CD14-positive monocyte (primary cell): ENCODE measurements at regions not wholly inside any gene's neighbourhood (a gene's known extent, or its start where the extent isn't known, plus 50 kb on each side); places are given as distances from the start of the nearest gene placed in this dataset.

Experiments used
- DNase-seq, 3 donors: peaks; one replicate each; pipeline ENCODE4 v3.0.0-alpha.2; 2011 to 2022
- H2AFZ ChIP-seq: 2 replicates; pipeline ENCODE4 v1.6.0; 2012; ENCODE audit warnings: mild to moderate bottlenecking, low read depth, low read length, inconsistent platforms; ENCODE audit not compliant: insufficient read depth, poor library complexity, severe bottlenecking
- H3K27ac ChIP-seq, 2 donors: 1 replicate in 1 of 2; 2 replicates in 1 of 2; pipeline ENCODE4 v1.5.1; 2012 to 2013; ENCODE audit warnings: low read length in 2 of 2, control low read depth in 1 of 2, inconsistent platforms in 1 of 2, low read depth in 1 of 2, mild to moderate bottlenecking in 1 of 2
- H3K27me3 ChIP-seq, 2 donors: one replicate each; pipeline versions ENCODE4 v1.6.0 to v1.6.1; 2011 to 2013; ENCODE audit warnings: low read length in 2 of 2; ENCODE audit not compliant: control insufficient read depth in 2 of 2, insufficient read depth in 2 of 2
- H3K36me3 ChIP-seq, 2 donors: replicated peaks in 1 of 2; 1 replicate in 1 of 2; 2 replicates in 1 of 2; pipeline versions ENCODE4 v1.5.1 to v1.6.1; 2012 to 2013; ENCODE audit warnings: low read length in 2 of 2, control low read depth in 1 of 2, inconsistent platforms in 1 of 2, mild to moderate bottlenecking in 1 of 2; ENCODE audit not compliant: insufficient read depth in 2 of 2, control insufficient read depth in 1 of 2
- H3K4me1 ChIP-seq, 2 donors: 1 replicate in 1 of 2; 2 replicates in 1 of 2; pipeline versions ENCODE4 v1.5.1 to v1.6.1; 2012 to 2013; ENCODE audit warnings: low read length in 2 of 2, control low read depth in 1 of 2, inconsistent platforms in 1 of 2, mild to moderate bottlenecking in 1 of 2, moderate library complexity in 1 of 2; ENCODE audit not compliant: insufficient read depth in 2 of 2, control insufficient read depth in 1 of 2
- H3K4me2 ChIP-seq: replicated peaks from 2 replicates; pipeline ENCODE3; 2012; ENCODE audit warnings: low read length, moderate library complexity, mild to moderate bottlenecking; ENCODE audit not compliant: poor library complexity, severe bottlenecking; ENCODE audit errors: extremely low read depth
- H3K4me3 ChIP-seq, 3 experiments: fragments of 200-600 bp in 1 of 3; sonication (generic) in 1 of 3; replicated peaks in 1 of 3; 1 replicate in 2 of 3; 2 replicates in 1 of 3; pipeline ENCODE4 v1.5.1; 2011 to 2013; ENCODE audit warnings: low read length in 3 of 3, mild to moderate bottlenecking in 3 of 3, control low read depth in 2 of 3, low read depth in 2 of 3, inconsistent platforms in 1 of 3, moderate library complexity in 1 of 3
- H3K79me2 ChIP-seq: 2 replicates; pipeline ENCODE4 v1.6.0; 2012; ENCODE audit warnings: mild to moderate bottlenecking, control low read depth, inconsistent platforms, low read length, moderate library complexity; ENCODE audit not compliant: insufficient read depth
- H3K9ac ChIP-seq: 2 replicates; pipeline ENCODE4 v1.6.0; 2017; ENCODE audit warnings: low read length, mild to moderate bottlenecking; ENCODE audit not compliant: insufficient read depth, poor library complexity, severe bottlenecking
- H3K9me3 ChIP-seq, 2 donors: replicated peaks in 1 of 2; 1 replicate in 1 of 2; 2 replicates in 1 of 2; pipeline versions ENCODE4 v1.5.1 to v1.6.1; 2012 to 2013; ENCODE audit warnings: low read length in 2 of 2, control low read depth in 1 of 2; ENCODE audit not compliant: control insufficient read depth in 1 of 2, insufficient read depth in 1 of 2
- H4K20me1 ChIP-seq: 2 replicates; pipeline ENCODE4 v1.6.0; 2012; ENCODE audit warnings: mild to moderate bottlenecking, low read length, control low read depth, moderate library complexity; ENCODE audit not compliant: insufficient read depth
- H3K27ac Mint-ChIP-seq, 7 donors: one replicate each; pipeline ENCODE4 v1.8.0; 2020; ENCODE audit warnings: mild to moderate bottlenecking in 7 of 7, mixed read lengths in 7 of 7, moderate library complexity in 6 of 7, inconsistent platforms in 2 of 7
- H3K27me3 Mint-ChIP-seq, 3 donors: one replicate each; pipeline ENCODE4 v1.8.0; 2021 to 2022; ENCODE audit warnings: low read depth in 3 of 3, mild to moderate bottlenecking in 3 of 3, mixed read lengths in 3 of 3, moderate library complexity in 3 of 3, inconsistent platforms in 1 of 3
- H3K36me3 Mint-ChIP-seq, 2 donors: one replicate each; pipeline ENCODE4 v1.8.0; 2020; ENCODE audit warnings: mixed read lengths in 2 of 2, inconsistent platforms in 1 of 2, mild to moderate bottlenecking in 1 of 2
- H3K4me1 Mint-ChIP-seq: one replicate; pipeline ENCODE4 v1.8.0; 2020; ENCODE audit warnings: mild to moderate bottlenecking, mixed read lengths
- H3K4me3 Mint-ChIP-seq, 2 donors: one replicate each; pipeline ENCODE4 v1.8.0; 2020; ENCODE audit warnings: mild to moderate bottlenecking in 2 of 2, mixed read lengths in 2 of 2, moderate library complexity in 1 of 2
- H3K9me3 Mint-ChIP-seq, 7 donors: one replicate each; pipeline ENCODE4 v1.8.0; 2020 to 2022; ENCODE audit warnings: mixed read lengths in 7 of 7, mild to moderate bottlenecking in 6 of 7, moderate library complexity in 6 of 7, inconsistent platforms in 2 of 7
- WGBS: methylation state at CpG from one replicate; pipeline ENCODE4 v1.1.5; 2013; ENCODE audit warnings: missing lambda C conversion rate; ENCODE audit not compliant: insufficient coverage; 5-methylcytosine and 5-hydroxymethylcytosine counted together
- intact Hi-C, 2 donors: fragments of 100-400 bp; cut with micrococcal nuclease; formaldehyde crosslinking; loops; one replicate each; pipeline versions ENCODE4 v1.15.0 to v1.15.1; 2023
- TF ChIP-seq, protein P1 (sequence below): fragments of 200-600 bp; IDR thresholded peaks from one replicate; pipeline ENCODE4 v1.8.0; 2022; ENCODE audit warnings: antibody characterized with exemption, mild to moderate bottlenecking

DNA sequence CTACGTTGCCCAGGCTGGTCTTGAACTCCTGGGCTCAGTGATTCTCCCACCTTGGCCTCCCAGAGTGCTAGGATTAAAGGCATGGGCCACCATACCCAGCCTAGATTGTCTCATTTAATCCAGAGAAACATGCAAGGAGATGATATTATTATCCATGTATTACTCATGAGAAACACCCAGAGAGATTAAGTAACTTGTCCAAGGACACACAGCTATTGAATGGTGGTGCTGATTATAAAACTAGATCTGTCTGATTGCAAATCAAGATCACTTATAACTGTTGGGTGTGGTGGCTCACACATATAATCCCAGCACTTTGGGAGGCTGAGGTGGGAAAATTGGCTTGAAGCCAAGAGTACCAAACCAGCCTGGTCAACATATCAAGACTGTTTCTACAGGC is 94.4 kb upstream of the ZNF217 start:
- TF ChIP-seq, protein P1, sequence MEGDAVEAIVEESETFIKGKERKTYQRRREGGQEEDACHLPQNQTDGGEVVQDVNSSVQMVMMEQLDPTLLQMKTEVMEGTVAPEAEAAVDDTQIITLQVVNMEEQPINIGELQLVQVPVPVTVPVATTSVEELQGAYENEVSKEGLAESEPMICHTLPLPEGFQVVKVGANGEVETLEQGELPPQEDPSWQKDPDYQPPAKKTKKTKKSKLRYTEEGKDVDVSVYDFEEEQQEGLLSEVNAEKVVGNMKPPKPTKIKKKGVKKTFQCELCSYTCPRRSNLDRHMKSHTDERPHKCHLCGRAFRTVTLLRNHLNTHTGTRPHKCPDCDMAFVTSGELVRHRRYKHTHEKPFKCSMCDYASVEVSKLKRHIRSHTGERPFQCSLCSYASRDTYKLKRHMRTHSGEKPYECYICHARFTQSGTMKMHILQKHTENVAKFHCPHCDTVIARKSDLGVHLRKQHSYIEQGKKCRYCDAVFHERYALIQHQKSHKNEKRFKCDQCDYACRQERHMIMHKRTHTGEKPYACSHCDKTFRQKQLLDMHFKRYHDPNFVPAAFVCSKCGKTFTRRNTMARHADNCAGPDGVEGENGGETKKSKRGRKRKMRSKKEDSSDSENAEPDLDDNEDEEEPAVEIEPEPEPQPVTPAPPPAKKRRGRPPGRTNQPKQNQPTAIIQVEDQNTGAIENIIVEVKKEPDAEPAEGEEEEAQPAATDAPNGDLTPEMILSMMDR = no peak
- no peak for DNase-seq
- no peak overlapping the region for H3K4me3 ChIP-seq
- H2AFZ ChIP-seq = no peak overlapping the region
- Mint-ChIP-seq H3K9me3 (no peaks in the 10 kb centered on the region), H3K4me3 (no peak overlapping the region), H3K27ac (no peak overlapping the region), H3K36me3 (no peaks in the 10 kb centered on the region), H3K4me1 (peaks cover 16% of the 10 kb centered on the region), H3K27me3 (no peaks in the 10 kb centered on the region)
- no peak overlapping the region for H3K27ac ChIP-seq
- H4K20me1 ChIP-seq = no peaks in the 10 kb centered on the region
- intact Hi-C loops = no loop called here
- no peak overlapping the region for H3K4me2 ChIP-seq
- WGBS = 100% methylated on average over 1 of the region's 1 CpG
- no peaks in the 10 kb centered on the region for H3K79me2 ChIP-seq
- peaks cover 12 to 19% of the 10 kb centered on the region in 2 donors for H3K4me1 ChIP-seq
- H3K36me3 ChIP-seq = no peaks in the 10 kb centered on the region
- H3K27me3 ChIP-seq = no peaks in the 10 kb centered on the region
- H3K9me3 ChIP-seq = no peaks in the 10 kb centered on the region
- H3K9ac ChIP-seq = no peak overlapping the region

DNA sequence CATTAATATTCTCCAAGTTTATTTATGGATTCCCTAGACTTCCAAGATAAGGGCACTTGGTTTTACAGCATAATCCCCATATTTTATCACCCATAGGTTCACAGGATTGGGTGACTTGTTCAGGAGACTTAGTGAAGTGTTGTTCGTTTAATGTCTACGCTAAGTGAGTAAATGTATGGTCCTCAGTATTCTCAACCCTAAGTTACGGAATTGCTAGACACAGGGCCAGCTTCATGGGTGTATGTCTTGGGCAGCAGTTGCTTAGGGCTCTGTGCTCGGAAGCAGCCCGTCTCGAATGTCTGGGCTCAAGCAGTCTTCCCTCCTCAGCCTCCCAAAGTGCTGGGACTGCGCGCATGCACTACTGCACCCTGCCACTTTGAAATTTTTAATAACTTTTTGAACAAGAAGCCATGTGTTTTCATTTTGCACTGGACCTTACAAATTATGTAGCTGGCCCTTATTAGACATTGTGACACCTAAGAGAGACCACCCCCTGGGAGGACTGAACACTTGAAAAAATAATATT is 91.5 kb upstream of the ZNF217 start:
- Mint-ChIP-seq H3K4me1 (peaks cover 9% of the 10 kb centered on the region), H3K27ac (no peak overlapping the region), H3K27me3 (peaks cover 0 to 2% (median 0%) of the 10 kb centered on the region in 3 donors), H3K36me3 (no peaks in the 10 kb centered on the region), H3K9me3 (no peaks in the 10 kb centered on the region), H3K4me3 (no peak overlapping the region)
- no peaks in the 10 kb centered on the region for H3K27me3 ChIP-seq
- DNase-seq = no peak
- no peaks in the 10 kb centered on the region for H4K20me1 ChIP-seq
- no peaks in the 10 kb centered on the region for H3K36me3 ChIP-seq
- no peak overlapping the region for H2AFZ ChIP-seq
- no peak overlapping the region for H3K4me2 ChIP-seq
- H3K4me3 ChIP-seq = no peak overlapping the region
- TF ChIP-seq, protein P1 = no peak
- intact Hi-C loops = no loop called here
- no peak overlapping the region for H3K27ac ChIP-seq
- 84% methylated on average over 5 of the region's 8 CpGs for WGBS
- peaks cover 0 to under 1% of the 10 kb centered on the region in 2 donors for H3K4me1 ChIP-seq
- no peaks in the 10 kb centered on the region for H3K9me3 ChIP-seq
- H3K9ac ChIP-seq = no peak overlapping the region
- no peaks in the 10 kb centered on the region for H3K79me2 ChIP-seq
